ENCODE measurements at regions not wholly inside any gene's neighbourhood (a gene's known extent, or its start where the extent isn't known, plus 50 kb on each side); places are given as distances from the start of the nearest gene placed in this dataset.

- no peak for TF ChIP-seq CTCF (IDR thresholded peaks at IDR 0.05)
- TF ChIP-seq EP300 (IDR thresholded peaks at IDR 0.05), result no peak
- TF ChIP-seq POLR2A (IDR thresholded peaks at IDR 0.05), result no peak
Observed at GRCh38 chr1:170310014-170310405, 164.3 kb downstream of the NTMT2 start.

Measured in tibial nerve (tissue), 4 donors.